Lung (tissue), 11 donors: ENCODE measurements at regions not wholly inside any gene's neighbourhood (a gene's known extent, or its start where the extent isn't known, plus 50 kb on each side); places are given as distances from the start of the nearest gene placed in this dataset.
"Not testable (repeated sequence)": the region's sequence is repeated elsewhere in the genome, so short reads cannot be mapped to it uniquely, and the experiment has no call there.

Experiments used
- ATAC-seq: fragments of 200-7000 bp; cut with Tn5 transposase; one replicate; pipeline ENCODE4 v1.9.1; 2020; ENCODE audit warnings: moderate number of reproducible peaks; ENCODE audit not compliant: insufficient read depth, low FRiP score
- DNase-seq, 3 donors: peaks; one replicate each; pipeline ENCODE4 v3.0.0-alpha.2; 2013 to 2017
- H3K27ac ChIP-seq, 2 donors: one replicate each; pipeline ENCODE4 v1.5.1; 2013; ENCODE audit warnings: mild to moderate bottlenecking in 2 of 2, moderate library complexity in 2 of 2, control low read depth in 1 of 2, inconsistent platforms in 1 of 2, low read depth in 1 of 2, low read length in 1 of 2
- H3K27me3 ChIP-seq, 3 donors: one replicate each; pipeline ENCODE4 v1.5.1; 2013; ENCODE audit warnings: low read length in 2 of 3; ENCODE audit not compliant: control insufficient read depth in 3 of 3, insufficient read depth in 3 of 3
- H3K36me3 ChIP-seq, 4 donors: one replicate each; pipeline ENCODE4 v1.5.1; 2013; ENCODE audit warnings: low read length in 4 of 4, mild to moderate bottlenecking in 1 of 4, moderate library complexity in 1 of 4; ENCODE audit not compliant: control insufficient read depth in 4 of 4, insufficient read depth in 4 of 4
- H3K4me1 ChIP-seq, 5 donors: one replicate each; pipeline ENCODE4 v1.5.1; 2013; ENCODE audit warnings: low read length in 5 of 5, mild to moderate bottlenecking in 2 of 5, moderate library complexity in 1 of 5; ENCODE audit not compliant: control insufficient read depth in 5 of 5, insufficient read depth in 5 of 5
- H3K4me3 ChIP-seq: one replicate; pipeline ENCODE4 v1.5.1; 2013; ENCODE audit warnings: mild to moderate bottlenecking, control low read depth, moderate library complexity
- H3K9ac ChIP-seq, 2 donors: one replicate each; pipeline ENCODE4 v1.5.1; 2013; ENCODE audit warnings: low read length in 2 of 2, control low read depth in 1 of 2; ENCODE audit not compliant: insufficient read depth in 1 of 2
- H3K9me3 ChIP-seq, 4 donors: one replicate each; pipeline ENCODE4 v1.5.1; 2013; ENCODE audit warnings: low read length in 3 of 4, mild to moderate bottlenecking in 1 of 4, moderate library complexity in 1 of 4; ENCODE audit not compliant: control insufficient read depth in 4 of 4, insufficient read depth in 3 of 4
- CTCF ChIP-seq: IDR thresholded peaks from 2 replicates; pipeline ENCODE4 v1.5.1; 2012; ENCODE audit warnings: mild to moderate bottlenecking; ENCODE audit errors: control extremely low read depth, extremely low read depth
- WGBS, 2 donors: extraction: QIAGEN DNeasy Blood & Tissue Kit; methylation state at CpG; one replicate each; pipeline ENCODE4 v1.1.7; 2013; 5-methylcytosine and 5-hydroxymethylcytosine counted together
- donor health status: control.
- donor health status: control.
- donor health status: Bipolar disorder and iron deficiency.
- donor health status: healthy.
- donor health status: DM: yes; HTN: yes; CAD: no.

- TF ChIP-seq CTCF = no peak
- H3K4me1 ChIP-seq = no peaks in the 10 kb centered on the region
- H3K9me3 ChIP-seq = no peaks in the 10 kb centered on the region
- no peaks in the 10 kb centered on the region for H3K27me3 ChIP-seq
- DNase-seq (no peak), ATAC-seq (no peak)
- no peak overlapping the region for H3K9ac ChIP-seq
- no peak overlapping the region for H3K4me3 ChIP-seq
- no peak overlapping the region for H3K27ac ChIP-seq
- no peaks in the 10 kb centered on the region for H3K36me3 ChIP-seq
Observed at GRCh38 chr4:27685947-27686346, 825.3 kb downstream of the STIM2 start.

- Histone ChIP-seq H3K27me3 (no peaks in the 10 kb centered on the region), H3K27ac (no peak overlapping the region), H3K36me3 (no peaks in the 10 kb centered on the region), H3K4me1 (no peaks in the 10 kb centered on the region), H3K9me3 (peaks cover 0 to 3% (median 0%) of the 10 kb centered on the region in 4 donors), H3K4me3 (no peak overlapping the region), H3K9ac (no peak overlapping the region)
- DNase-seq (peak in 1 of 3 donors; percentile 20), ATAC-seq (peak; percentile 47)
- 35 to 48% methylated on average over 6 of the region's 6 CpGs for WGBS, 2 donors
- no peak for TF ChIP-seq CTCF
Observed at GRCh38 chr4:27692158-27692557, 831.5 kb downstream of the STIM2 start.

- ATAC-seq = no peak
- no peaks in the 10 kb centered on the region for H3K27me3 ChIP-seq
Observed at GRCh38 chr4:27692868-27693634, 832.4 kb downstream of the STIM2 start.

GRCh38 chr4:27696257-27696656 is 835.6 kb downstream of the STIM2 start:
- DNase-seq, H3K9ac ChIP-seq, H3K36me3 ChIP-seq, H3K4me3 ChIP-seq, H3K27me3 ChIP-seq, H3K4me1 ChIP-seq, ATAC-seq, H3K9me3 ChIP-seq, H3K27ac ChIP-seq: not testable (repeated sequence)
- 92 to 95% methylated on average over 8 of the region's 8 CpGs for WGBS, 2 donors

More at GRCh38 chr4:27692868-27693634, 832.4 kb downstream of the STIM2 start:
- Histone ChIP-seq H3K27ac (no peak overlapping the region), H3K9ac (no peak overlapping the region), H3K4me1 (no peaks in the 10 kb centered on the region), H3K36me3 (no peaks in the 10 kb centered on the region), H3K9me3 (peaks cover 0 to 3% (median 0%) of the 10 kb centered on the region in 4 donors), H3K4me3 (no peak overlapping the region)
- no peak for DNase-seq
- TF ChIP-seq CTCF = no peak
- WGBS, 2 donors = 63 to 77% methylated on average over 6 of the region's 6 CpGs
